ENCODE measurements at regions not wholly inside any gene's neighbourhood (a gene's known extent, or its start where the extent isn't known, plus 50 kb on each side); places are given as distances from the start of the nearest gene placed in this dataset.
"Not testable (repeated sequence)": the region's sequence is repeated elsewhere in the genome, so short reads cannot be mapped to it uniquely, and the experiment has no call there.

GRCh38 chr3:80408030-80408721, 640.4 kb upstream of the ROBO1 start:
- DNase-seq, result no peak

- DNase-seq, result no peak
Observed at GRCh38 chr3:80405618-80406017, 637.8 kb upstream of the ROBO1 start.

- DNase-seq, result no peak
Observed at GRCh38 chr3:80395023-80395422, 627.2 kb upstream of the ROBO1 start.

GRCh38 chr3:80391573-80391972, 623.8 kb upstream of the ROBO1 start:
- no peak for DNase-seq

- DNase-seq, result no peak
Observed at GRCh38 chr3:80384811-80385210, 617.0 kb upstream of the ROBO1 start.

GRCh38 chr3:80374423-80374822, 606.6 kb upstream of the ROBO1 start:
- DNase-seq, result no peak

- no peak for DNase-seq
Observed at GRCh38 chr3:80368616-80369015, 600.8 kb upstream of the ROBO1 start.

DNA sequence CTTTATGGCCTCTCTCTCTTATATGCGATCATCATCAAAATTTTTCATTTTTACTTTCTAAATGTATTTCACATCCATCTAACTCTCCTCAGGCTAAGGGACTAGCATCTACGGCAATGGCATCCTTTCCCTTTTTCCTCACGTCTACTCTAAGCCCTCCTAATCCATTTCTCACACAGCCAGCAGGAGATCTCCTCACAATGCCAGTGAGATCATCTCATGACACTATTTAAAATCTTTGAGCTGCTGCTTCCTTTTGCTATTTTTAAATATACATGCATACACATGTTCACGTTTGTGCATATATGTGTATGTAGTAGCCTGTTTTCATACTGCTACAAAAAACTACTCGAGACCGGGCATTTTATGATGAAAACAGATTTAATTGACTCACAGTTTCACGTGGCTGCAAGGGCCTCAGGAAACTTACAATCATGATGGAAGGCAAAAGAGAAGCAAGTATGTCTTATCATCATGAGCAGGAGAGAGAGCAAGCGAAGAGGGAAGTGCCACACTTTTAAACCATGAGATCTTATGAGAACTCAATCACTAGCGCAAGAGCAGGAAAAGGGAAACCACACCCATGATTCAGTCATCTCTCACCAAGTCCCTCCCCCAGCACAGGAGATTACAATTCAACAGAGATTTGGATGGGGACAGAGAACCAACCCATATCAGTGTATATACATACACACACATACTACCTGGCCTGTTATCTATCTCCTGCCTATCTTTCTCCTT, 599.2 kb upstream of the ROBO1 start:
- DNase-seq, result no peak

DNA sequence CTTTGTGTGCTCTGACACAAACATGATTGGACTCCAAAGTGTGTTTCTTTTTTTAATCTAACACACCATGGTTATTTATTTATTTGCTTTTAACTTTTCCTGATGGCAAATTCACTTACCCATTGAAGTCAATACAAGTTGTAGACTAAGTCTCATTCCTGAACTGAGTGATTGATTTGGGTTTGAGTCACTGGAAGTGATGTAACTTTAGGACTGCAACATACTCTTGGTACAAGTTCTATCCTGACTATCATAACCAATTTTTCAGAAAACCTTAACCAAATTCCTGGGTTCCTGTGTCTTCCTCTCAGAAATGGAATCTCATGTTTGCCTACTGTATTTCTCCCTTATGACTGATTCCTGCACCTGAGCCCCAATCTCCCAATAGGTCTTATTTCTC, 590.0 kb upstream of the ROBO1 start:
- DNase-seq, result no peak

DNA sequence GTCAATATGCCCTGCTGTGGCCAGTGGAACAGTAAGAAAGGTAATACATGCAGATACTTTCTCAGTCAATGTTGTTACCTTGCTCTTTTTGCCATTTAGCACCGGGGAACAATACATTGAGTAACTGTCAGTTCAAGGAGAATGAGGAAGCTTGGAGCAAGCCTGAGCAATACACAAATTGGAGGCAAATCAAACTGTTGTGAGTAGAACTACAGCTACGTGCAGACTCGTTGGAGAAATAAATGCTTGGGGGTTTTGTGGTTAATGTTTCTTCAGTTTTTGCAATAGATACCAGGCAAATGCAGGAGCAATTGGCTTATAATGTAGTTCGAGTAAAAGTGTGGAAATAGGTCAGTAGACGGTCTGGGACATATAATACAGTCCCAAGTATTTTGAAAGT, 587.3 kb upstream of the ROBO1 start:
- DNase-seq, result no peak

DNA sequence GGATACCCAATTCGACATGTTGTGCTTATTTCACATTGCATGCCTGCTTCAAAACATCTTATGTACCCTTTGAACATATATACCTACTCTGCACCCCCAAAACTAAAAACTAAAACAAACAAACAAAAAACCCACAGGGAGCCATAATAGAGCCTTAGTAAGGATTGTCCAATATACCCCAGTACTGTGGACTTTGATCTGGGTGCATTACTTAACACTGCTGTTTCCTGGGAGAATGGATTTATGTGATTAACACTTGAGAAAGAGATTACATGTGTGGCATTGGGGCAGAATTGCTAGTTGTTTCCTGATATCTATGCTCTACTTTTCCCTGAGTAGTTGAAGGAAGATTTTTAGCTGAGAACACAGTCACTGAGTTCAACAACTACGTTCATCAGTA, 583.4 kb upstream of the ROBO1 start:
- no peak for DNase-seq

DNA sequence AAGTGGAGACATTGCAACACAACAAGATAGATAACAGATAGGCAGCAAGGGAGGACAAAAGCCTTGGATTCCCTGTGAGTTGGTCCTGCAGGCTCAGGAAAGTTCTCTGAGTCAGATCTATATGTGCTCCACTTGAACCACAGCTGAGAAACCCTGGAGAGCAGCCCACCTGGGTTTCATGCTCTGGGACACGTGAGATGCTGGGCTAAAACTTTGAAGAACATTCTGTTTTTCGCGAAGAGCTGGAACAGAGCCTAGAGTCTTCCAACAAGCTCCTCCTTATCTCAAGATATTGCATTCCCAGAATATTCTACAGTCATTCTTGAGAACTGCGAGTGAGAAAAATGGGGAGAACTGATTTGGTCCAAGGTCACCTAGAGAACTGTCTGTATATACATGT, 583.0 kb upstream of the ROBO1 start:
- DNase-seq, result no peak

DNA sequence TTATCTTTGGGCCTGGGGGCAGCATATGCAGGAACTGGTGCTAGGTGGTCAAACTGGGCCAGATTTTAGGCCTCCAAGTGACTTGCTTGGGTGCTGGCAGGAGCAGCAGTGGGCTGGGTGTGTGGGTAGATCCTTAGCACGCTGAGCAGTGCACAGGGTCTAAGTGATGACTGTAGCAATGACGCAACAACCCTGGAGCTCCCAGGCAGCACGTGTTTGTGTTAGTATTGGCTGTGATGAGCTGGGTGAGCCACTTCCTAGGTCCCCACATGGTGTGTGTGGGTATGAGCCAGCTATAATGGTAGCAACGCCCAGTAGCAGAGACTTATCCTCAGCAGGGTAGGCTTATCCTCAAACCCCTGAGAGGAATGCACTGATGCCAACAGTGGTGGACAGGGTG, 570.6 kb upstream of the ROBO1 start:
- DNase-seq, result no peak

GRCh38 chr3:80334534-80334933, 566.7 kb upstream of the ROBO1 start:
- no peak for DNase-seq

GRCh38 chr3:80331494-80332170, 563.8 kb upstream of the ROBO1 start:
- no peak for DNase-seq

DNA sequence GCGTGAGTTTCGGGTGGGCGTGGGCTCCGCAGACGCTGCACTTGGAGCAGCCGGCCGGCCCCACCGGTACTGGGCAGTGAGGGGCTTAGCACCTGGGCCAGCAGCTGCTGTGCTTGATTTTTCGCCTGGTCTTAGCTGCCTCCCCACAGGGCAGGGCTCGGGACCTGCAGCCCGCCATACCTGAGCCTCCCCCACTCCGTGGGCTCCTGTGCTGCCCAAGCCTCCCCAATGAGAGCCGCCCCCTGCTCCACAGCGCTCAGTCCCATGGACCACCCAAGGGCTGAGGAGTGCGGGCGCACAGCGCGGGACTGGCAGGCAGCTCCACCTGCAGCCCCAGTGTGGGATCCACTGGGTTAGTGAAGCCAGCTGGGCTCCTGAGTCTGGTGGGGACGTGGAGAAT, 546.7 kb upstream of the ROBO1 start:
- not testable (repeated sequence) for DNase-seq

- no peak for DNase-seq
Observed at GRCh38 chr3:80308637-80309036, 540.8 kb upstream of the ROBO1 start.

GRCh38 chr3:80307844-80308243, 540.0 kb upstream of the ROBO1 start:
- DNase-seq, result no peak

DNA sequence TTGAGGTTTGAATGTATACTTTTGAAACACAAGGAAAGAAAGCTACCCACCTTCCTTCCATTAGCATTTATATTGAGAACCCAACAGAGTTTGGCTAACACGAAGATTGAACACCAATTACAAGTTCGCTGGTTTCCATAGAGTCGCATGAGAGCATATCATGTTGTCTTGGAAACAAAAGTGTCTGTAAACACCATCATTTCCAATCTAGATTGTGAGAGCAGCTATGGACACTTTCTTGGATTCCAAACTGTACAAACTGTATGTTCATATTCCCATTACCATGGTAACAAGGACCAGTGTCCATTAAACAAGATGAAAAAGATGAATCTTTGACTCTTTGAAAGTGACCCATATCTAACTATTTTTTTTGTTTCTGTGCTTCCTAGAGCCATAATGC, 529.9 kb upstream of the ROBO1 start:
- DNase-seq, result no peak

DNA sequence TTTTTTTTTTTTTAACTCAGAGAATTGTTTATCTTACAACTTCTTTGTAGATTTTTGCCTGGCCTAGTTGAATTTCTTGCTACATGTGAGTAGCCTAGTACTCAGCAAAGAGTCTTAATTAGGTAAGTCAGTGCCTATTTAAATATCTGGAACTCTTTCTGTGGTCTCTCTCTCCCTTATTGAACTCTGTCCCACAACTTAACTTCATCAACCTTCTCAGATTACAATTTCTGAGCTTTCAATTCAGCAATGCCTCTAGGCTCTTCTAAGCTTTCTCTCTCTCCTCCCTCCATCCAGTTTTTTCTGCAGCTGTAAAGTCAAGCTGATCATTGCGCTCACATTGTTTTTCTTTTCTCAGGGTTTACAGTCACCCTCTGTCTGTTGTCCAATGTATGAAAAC, 517.6 kb upstream of the ROBO1 start:
- no peak for DNase-seq

GRCh38 chr3:80283783-80284182, 516.0 kb upstream of the ROBO1 start:
- no peak for DNase-seq

- no peak for DNase-seq
Observed at GRCh38 chr3:80278056-80278455, 510.3 kb upstream of the ROBO1 start.

DNA sequence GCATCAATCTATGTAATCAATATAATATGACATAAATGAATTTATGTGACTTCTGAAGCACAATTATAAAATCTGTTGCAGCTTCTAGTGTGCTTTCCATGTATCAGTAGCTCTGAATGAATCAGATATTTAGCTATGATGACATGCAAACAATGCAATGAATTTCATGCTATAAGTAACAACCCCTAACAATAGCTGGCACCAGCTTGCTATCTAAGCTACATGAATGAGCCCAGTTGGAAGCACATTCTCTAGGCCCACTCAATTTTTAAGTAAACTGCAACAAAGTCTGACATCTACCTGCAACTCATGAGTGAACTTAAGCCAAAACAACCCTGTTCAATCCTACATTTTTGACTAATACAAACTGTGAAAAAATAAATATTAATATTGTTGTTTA, 507.3 kb upstream of the ROBO1 start:
- DNase-seq, result no peak

GRCh38 chr3:80263260-80263659, 495.5 kb upstream of the ROBO1 start:
- no peak for DNase-seq
